HEK293 (cell line): ENCODE measurements at regions not wholly inside any gene's neighbourhood (a gene's known extent, or its start where the extent isn't known, plus 50 kb on each side); places are given as distances from the start of the nearest gene placed in this dataset.

Experiments used
- CTCF ChIA-PET: fragments of 350-600 bp; formaldehyde crosslinking; extraction: SDS; loops from one replicate; lab custom pipeline; 2021; ENCODE audit warnings: antibody characterized with exemption; lab: Yijun Ruan, JAX
- POLR2A ChIA-PET: fragments of 300-600 bp; formaldehyde crosslinking; extraction: SDS; loops from one replicate; lab custom pipeline; 2020; ENCODE audit warnings: antibody characterized with exemption, inconsistent platforms; lab: Yijun Ruan, JAX
- H3K27ac ChIP-seq: fragments of 200-500 bp; sonication (Bioruptor generic); 2 replicates; pipeline ENCODE4 v1.5.1; 2014; ENCODE audit warnings: low read depth, low read length, control low read depth, inconsistent platforms; ENCODE audit errors: extremely low read depth
- H3K36me3 ChIP-seq, 2 experiments: fragments of 200-500 bp in 1 of 2; sonication (Bioruptor generic) in 1 of 2; 1 replicate in 1 of 2; 2 replicates in 1 of 2; pipeline ENCODE4 v1.5.1; 2014 to 2017; ENCODE audit warnings: inconsistent platforms in 2 of 2, low read length in 2 of 2; ENCODE audit not compliant: control insufficient read depth in 2 of 2, insufficient read depth in 1 of 2
- H3K4me1 ChIP-seq: fragments of 200-500 bp; sonication (Bioruptor generic); 2 replicates; pipeline ENCODE4 v1.5.1; 2014; ENCODE audit warnings: mild to moderate bottlenecking, low read length, inconsistent platforms; ENCODE audit not compliant: control insufficient read depth, insufficient read depth
- H3K4me3 ChIP-seq: 2 replicates; pipeline ENCODE4 v1.5.1; 2011; ENCODE audit warnings: low read depth, mild to moderate bottlenecking, control low read depth, low read length, moderate library complexity
- H3K9me3 ChIP-seq: fragments of 200-500 bp; sonication (Bioruptor generic); 2 replicates; pipeline ENCODE4 v1.5.1; 2014; ENCODE audit warnings: low read depth, low read length, inconsistent platforms; ENCODE audit not compliant: control insufficient read depth, insufficient read depth
- KLF16 ChIP-seq: fragments of 450-650 bp; formaldehyde crosslinking; IDR thresholded peaks from 2 replicates; pipeline ENCODE4 v1.5.1; 2017; ENCODE audit warnings: missing biosample characterization, missing genetic modification characterization
- KLF7 ChIP-seq: fragments of 450-650 bp; formaldehyde crosslinking; IDR thresholded peaks from 2 replicates; pipeline ENCODE4 v1.5.1; 2016; ENCODE audit warnings: missing biosample characterization, missing genetic modification characterization, borderline replicate concordance
- MZF1 ChIP-seq: fragments of 450-650 bp; formaldehyde crosslinking; IDR thresholded peaks from 2 replicates; pipeline ENCODE4 v1.5.1; 2017; ENCODE audit warnings: missing biosample characterization, missing genetic modification characterization, borderline replicate concordance
- SP2 ChIP-seq: fragments of 450-650 bp; formaldehyde crosslinking; IDR thresholded peaks from 2 replicates; pipeline ENCODE4 v1.5.1; 2016; ENCODE audit warnings: missing biosample characterization, missing genetic modification characterization
- ZBTB17 ChIP-seq: fragments of 450-650 bp; formaldehyde crosslinking; IDR thresholded peaks from 2 replicates; pipeline ENCODE4 v1.5.1; 2016; ENCODE audit warnings: missing biosample characterization, missing genetic modification characterization
- ZFP37 ChIP-seq: fragments of 450-650 bp; formaldehyde crosslinking; IDR thresholded peaks from 2 replicates; pipeline ENCODE4 v1.5.1; 2016; ENCODE audit warnings: missing biosample characterization, missing genetic modification characterization
- ZFP69B ChIP-seq: fragments of 450-650 bp; formaldehyde crosslinking; IDR thresholded peaks from 2 replicates; pipeline ENCODE4 v1.5.1; 2016; ENCODE audit warnings: missing biosample characterization, missing genetic modification characterization
- ZNF174 ChIP-seq: fragments of 450-650 bp; formaldehyde crosslinking; IDR thresholded peaks from 2 replicates; pipeline ENCODE4 v1.5.0; 2017; ENCODE audit warnings: missing biosample characterization, mild to moderate bottlenecking, missing genetic modification characterization
- ZNF239 ChIP-seq: fragments of 450-650 bp; formaldehyde crosslinking; IDR thresholded peaks from 2 replicates; pipeline ENCODE4 v1.5.1; 2016; ENCODE audit warnings: missing biosample characterization, missing genetic modification characterization
- ZNF24 ChIP-seq: fragments of 450-650 bp; formaldehyde crosslinking; IDR thresholded peaks from 2 replicates; pipeline ENCODE4 v1.5.1; 2016; ENCODE audit warnings: missing biosample characterization, missing genetic modification characterization
- ZNF324 ChIP-seq: fragments of 450-650 bp; formaldehyde crosslinking; IDR thresholded peaks from 2 replicates; pipeline ENCODE4 v1.5.1; 2016; ENCODE audit warnings: missing biosample characterization, missing genetic modification characterization
- ZNF341 ChIP-seq: fragments of 450-650 bp; formaldehyde crosslinking; IDR thresholded peaks from 2 replicates; pipeline ENCODE4; 2016; ENCODE audit warnings: low read depth, missing biosample characterization, missing genetic modification characterization
- ZNF37A ChIP-seq: fragments of 450-650 bp; IDR thresholded peaks from 2 replicates; pipeline ENCODE4 v1.5.1; 2018; ENCODE audit warnings: missing biosample characterization, missing genetic modification characterization
- ZNF48 ChIP-seq: fragments of 450-650 bp; formaldehyde crosslinking; IDR thresholded peaks from 2 replicates; pipeline ENCODE4 v1.5.1; 2016; ENCODE audit warnings: missing biosample characterization, missing genetic modification characterization
- ZNF544 ChIP-seq: fragments of 450-650 bp; formaldehyde crosslinking; IDR thresholded peaks from 2 replicates; pipeline ENCODE4 v1.5.0; 2017; ENCODE audit warnings: missing biosample characterization, missing genetic modification characterization
- ZNF555 ChIP-seq: fragments of 450-650 bp; formaldehyde crosslinking; conservative IDR thresholded peaks from 2 replicates; pipeline ENCODE4 v1.5.1; 2017; ENCODE audit warnings: missing biosample characterization, mild to moderate bottlenecking, missing genetic modification characterization, inconsistent platforms
- ZNF561 ChIP-seq: fragments of 450-650 bp; IDR thresholded peaks from 2 replicates; pipeline ENCODE4 v1.5.1; 2018; ENCODE audit warnings: missing biosample characterization, missing genetic modification characterization, borderline replicate concordance
- ZNF660 ChIP-seq: fragments of 450-650 bp; IDR thresholded peaks from 2 replicates; pipeline ENCODE4 v1.5.1; 2018; ENCODE audit warnings: missing biosample characterization, mild to moderate bottlenecking, missing genetic modification characterization
- ZNF664 ChIP-seq: fragments of 450-650 bp; formaldehyde crosslinking; IDR thresholded peaks from 2 replicates; pipeline ENCODE4 v1.5.1; 2016; ENCODE audit warnings: missing biosample characterization, missing genetic modification characterization
- ZNF670 ChIP-seq: fragments of 450-650 bp; formaldehyde crosslinking; IDR thresholded peaks from 2 replicates; pipeline ENCODE4 v1.5.1; 2016; ENCODE audit warnings: missing biosample characterization, missing genetic modification characterization, low read depth
- ZNF677 ChIP-seq: fragments of 450-650 bp; IDR thresholded peaks from 2 replicates; pipeline ENCODE4 v1.5.0; 2018; ENCODE audit warnings: missing biosample characterization, mild to moderate bottlenecking, missing genetic modification characterization, moderate library complexity
- ZNF785 ChIP-seq: fragments of 450-650 bp; formaldehyde crosslinking; IDR thresholded peaks from 2 replicates; pipeline ENCODE4 v1.5.1; 2016; ENCODE audit warnings: missing biosample characterization, missing genetic modification characterization
- TF ChIP-seq, protein P1 (sequence below): fragments of 450-650 bp; formaldehyde crosslinking; IDR thresholded peaks from 2 replicates; pipeline ENCODE4 v1.5.1; 2016; ENCODE audit warnings: missing biosample characterization, missing genetic modification characterization
- TF ChIP-seq, protein P2 (sequence below): fragments of 450-650 bp; formaldehyde crosslinking; IDR thresholded peaks from 2 replicates; pipeline ENCODE4 v1.5.1; 2016; ENCODE audit warnings: missing biosample characterization, missing genetic modification characterization
- TF ChIP-seq, protein P3 (sequence below): sonication (generic); formaldehyde crosslinking; IDR thresholded peaks from 2 replicates; pipeline ENCODE4 v1.8.1; 2022; ENCODE audit warnings: mild to moderate bottlenecking, moderate library complexity, missing genetic modification reagents

DNA sequence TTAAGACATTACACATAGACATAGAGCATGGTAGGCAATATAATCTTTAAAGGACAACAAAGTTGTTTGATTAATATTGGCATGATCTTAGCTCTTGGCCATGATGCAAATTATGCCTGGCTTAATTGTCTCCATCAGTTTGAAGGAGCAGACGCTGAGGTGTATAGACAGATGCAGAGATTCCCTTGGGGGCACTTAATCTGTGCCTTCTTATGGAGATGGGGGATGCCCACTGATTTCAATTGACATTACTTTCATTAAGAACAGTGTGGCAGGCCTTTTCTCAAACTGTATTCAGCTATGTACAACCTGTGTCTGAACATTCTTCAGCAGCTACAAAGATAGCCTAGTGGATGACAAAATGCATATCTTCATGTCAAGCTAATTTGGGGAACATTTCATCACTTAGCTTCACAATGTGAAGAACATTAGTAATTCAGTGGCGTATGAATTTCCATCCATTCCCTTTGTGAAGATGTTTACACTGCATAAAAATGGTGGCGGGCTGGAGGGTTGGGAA, 85.3 kb upstream of the MYCBP2 start (continued):
- TF ChIP-seq, protein P1, sequence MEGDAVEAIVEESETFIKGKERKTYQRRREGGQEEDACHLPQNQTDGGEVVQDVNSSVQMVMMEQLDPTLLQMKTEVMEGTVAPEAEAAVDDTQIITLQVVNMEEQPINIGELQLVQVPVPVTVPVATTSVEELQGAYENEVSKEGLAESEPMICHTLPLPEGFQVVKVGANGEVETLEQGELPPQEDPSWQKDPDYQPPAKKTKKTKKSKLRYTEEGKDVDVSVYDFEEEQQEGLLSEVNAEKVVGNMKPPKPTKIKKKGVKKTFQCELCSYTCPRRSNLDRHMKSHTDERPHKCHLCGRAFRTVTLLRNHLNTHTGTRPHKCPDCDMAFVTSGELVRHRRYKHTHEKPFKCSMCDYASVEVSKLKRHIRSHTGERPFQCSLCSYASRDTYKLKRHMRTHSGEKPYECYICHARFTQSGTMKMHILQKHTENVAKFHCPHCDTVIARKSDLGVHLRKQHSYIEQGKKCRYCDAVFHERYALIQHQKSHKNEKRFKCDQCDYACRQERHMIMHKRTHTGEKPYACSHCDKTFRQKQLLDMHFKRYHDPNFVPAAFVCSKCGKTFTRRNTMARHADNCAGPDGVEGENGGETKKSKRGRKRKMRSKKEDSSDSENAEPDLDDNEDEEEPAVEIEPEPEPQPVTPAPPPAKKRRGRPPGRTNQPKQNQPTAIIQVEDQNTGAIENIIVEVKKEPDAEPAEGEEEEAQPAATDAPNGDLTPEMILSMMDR, result no peak
- TF ChIP-seq ZNF341 (tag by site-specific recombination) (no peak), ZNF239 (tag by site-specific recombination) (no peak), SP2 (no peak), ZNF324 (tag by site-specific recombination) (no peak), ZNF561 (tag by site-specific recombination) (no peak), ZNF555 (tag by site-specific recombination) (no peak), ZNF677 (tag by site-specific recombination) (no peak), ZFP37 (tag by site-specific recombination) (no peak), ZBTB17 (tag by site-specific recombination) (no peak), ZNF48 (tag by site-specific recombination) (no peak), ZNF174 (tag by site-specific recombination) (no peak), KLF7 (no peak), ZNF785 (no peak)
- TF ChIP-seq, protein P2, sequence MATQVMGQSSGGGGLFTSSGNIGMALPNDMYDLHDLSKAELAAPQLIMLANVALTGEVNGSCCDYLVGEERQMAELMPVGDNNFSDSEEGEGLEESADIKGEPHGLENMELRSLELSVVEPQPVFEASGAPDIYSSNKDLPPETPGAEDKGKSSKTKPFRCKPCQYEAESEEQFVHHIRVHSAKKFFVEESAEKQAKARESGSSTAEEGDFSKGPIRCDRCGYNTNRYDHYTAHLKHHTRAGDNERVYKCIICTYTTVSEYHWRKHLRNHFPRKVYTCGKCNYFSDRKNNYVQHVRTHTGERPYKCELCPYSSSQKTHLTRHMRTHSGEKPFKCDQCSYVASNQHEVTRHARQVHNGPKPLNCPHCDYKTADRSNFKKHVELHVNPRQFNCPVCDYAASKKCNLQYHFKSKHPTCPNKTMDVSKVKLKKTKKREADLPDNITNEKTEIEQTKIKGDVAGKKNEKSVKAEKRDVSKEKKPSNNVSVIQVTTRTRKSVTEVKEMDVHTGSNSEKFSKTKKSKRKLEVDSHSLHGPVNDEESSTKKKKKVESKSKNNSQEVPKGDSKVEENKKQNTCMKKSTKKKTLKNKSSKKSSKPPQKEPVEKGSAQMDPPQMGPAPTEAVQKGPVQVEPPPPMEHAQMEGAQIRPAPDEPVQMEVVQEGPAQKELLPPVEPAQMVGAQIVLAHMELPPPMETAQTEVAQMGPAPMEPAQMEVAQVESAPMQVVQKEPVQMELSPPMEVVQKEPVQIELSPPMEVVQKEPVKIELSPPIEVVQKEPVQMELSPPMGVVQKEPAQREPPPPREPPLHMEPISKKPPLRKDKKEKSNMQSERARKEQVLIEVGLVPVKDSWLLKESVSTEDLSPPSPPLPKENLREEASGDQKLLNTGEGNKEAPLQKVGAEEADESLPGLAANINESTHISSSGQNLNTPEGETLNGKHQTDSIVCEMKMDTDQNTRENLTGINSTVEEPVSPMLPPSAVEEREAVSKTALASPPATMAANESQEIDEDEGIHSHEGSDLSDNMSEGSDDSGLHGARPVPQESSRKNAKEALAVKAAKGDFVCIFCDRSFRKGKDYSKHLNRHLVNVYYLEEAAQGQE (tag by site-specific recombination), result no peak

DNA sequence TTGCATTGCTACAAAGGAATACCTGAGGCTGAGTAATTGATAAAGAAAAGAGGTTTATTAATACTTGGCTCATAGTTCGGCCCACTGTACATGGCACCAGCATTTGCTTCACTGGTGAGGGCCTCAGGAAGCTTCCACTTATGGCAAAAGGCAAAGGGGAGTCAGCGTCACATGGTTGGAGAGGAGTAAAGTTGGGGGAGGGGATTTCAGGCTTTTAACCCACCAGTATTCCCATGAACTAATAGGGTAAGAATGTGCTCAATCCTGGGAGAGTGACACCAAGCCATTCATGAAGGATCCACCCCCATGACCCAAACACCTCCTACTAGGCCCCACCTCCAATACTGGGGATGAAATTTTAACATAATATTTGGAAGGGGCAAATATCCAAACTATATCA, 82.5 kb upstream of the MYCBP2 start:
- H3K4me3 ChIP-seq, result no peak overlapping the region
- POLR2A ChIA-PET, result no interaction called here
- no peaks in the 10 kb centered on the region for H3K4me1 ChIP-seq
- H3K27ac ChIP-seq, result no peak overlapping the region
- H3K9me3 ChIP-seq, result no peaks in the 10 kb centered on the region
- H3K36me3 ChIP-seq, result no peaks in the 10 kb centered on the region
- no peak for TF ChIP-seq ZFP69B (tag by site-specific recombination)
- TF ChIP-seq ZNF24 (tag by site-specific recombination), result no peak
- TF ChIP-seq ZNF37A, result no peak
- TF ChIP-seq MZF1 (tag by site-specific recombination), result no peak
- no peak for TF ChIP-seq ZNF670 (tag by site-specific recombination)
- TF ChIP-seq KLF16 (tag by site-specific recombination), result no peak
- no peak for TF ChIP-seq ZNF664
- TF ChIP-seq, protein P3, sequence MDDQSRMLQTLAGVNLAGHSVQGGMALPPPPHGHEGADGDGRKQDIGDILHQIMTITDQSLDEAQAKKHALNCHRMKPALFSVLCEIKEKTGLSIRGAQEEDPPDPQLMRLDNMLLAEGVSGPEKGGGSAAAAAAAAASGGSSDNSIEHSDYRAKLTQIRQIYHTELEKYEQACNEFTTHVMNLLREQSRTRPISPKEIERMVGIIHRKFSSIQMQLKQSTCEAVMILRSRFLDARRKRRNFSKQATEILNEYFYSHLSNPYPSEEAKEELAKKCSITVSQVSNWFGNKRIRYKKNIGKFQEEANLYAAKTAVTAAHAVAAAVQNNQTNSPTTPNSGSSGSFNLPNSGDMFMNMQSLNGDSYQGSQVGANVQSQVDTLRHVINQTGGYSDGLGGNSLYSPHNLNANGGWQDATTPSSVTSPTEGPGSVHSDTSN (CRISPR knock-in tag), result no peak
- TF ChIP-seq ZNF660, result no peak
- TF ChIP-seq ZNF544 (tag by site-specific recombination), result no peak
- CTCF ChIA-PET, result no interaction called here
